HepG2 (cell line): ENCODE measurements at regions not wholly inside any gene's neighbourhood (a gene's known extent, or its start where the extent isn't known, plus 50 kb on each side); places are given as distances from the start of the nearest gene placed in this dataset.

Experiments
- BHLHE40 ChIP-seq: IDR thresholded peaks from 2 replicates; pipeline ENCODE4 v1.6.1; 2011; ENCODE audit warnings: low read length, improper control_type of control experiment
- CCAR2 ChIP-seq: fragments of 200-400 bp; formaldehyde crosslinking; optimal IDR thresholded peaks from 2 replicates; pipeline ENCODE3; 2018; ENCODE audit warnings: low read depth, mild to moderate bottlenecking, low read length, moderate library complexity
- EHMT2 ChIP-seq: fragments of 200-600 bp; sonication (generic); IDR thresholded peaks from 2 replicates; pipeline ENCODE4 v1.7.0; 2017; ENCODE audit warnings: antibody characterized with exemption, low read depth, low read length, borderline replicate concordance
- PHF5A ChIP-seq: IDR thresholded peaks from one replicate; pipeline ENCODE4 v1.6.1; 2018; ENCODE audit warnings: low read depth, missing genetic modification reagents; ENCODE audit not compliant: unreplicated experiment
- THYN1 ChIP-seq: sonication (generic); formaldehyde crosslinking; IDR thresholded peaks from 2 replicates; pipeline ENCODE4 v1.8.1; 2023; ENCODE audit warnings: low read depth, mild to moderate bottlenecking, moderate library complexity, missing genetic modification reagents, borderline replicate concordance
- ZNF331 ChIP-seq: sonication (generic); formaldehyde crosslinking; IDR thresholded peaks from 2 replicates; pipeline ENCODE4 v1.4.0; 2020; ENCODE audit warnings: missing genetic modification reagents
- TF ChIP-seq, protein P1 (sequence below): IDR thresholded peaks from 2 replicates; pipeline ENCODE4 v1.6.1; 2012; ENCODE audit warnings: low read length, improper control_type of control experiment
- TF ChIP-seq, protein P2 (sequence below), 2 experiments: sonication (generic) in 1 of 2; formaldehyde crosslinking in 1 of 2; IDR thresholded peaks; 2 replicates each; pipeline versions ENCODE4 v1.4.0 to v1.6.1; 2016 to 2020; ENCODE audit warnings: borderline replicate concordance in 1 of 2, low read depth in 1 of 2, mild to moderate bottlenecking in 1 of 2, missing genetic modification reagents in 1 of 2

DNA sequence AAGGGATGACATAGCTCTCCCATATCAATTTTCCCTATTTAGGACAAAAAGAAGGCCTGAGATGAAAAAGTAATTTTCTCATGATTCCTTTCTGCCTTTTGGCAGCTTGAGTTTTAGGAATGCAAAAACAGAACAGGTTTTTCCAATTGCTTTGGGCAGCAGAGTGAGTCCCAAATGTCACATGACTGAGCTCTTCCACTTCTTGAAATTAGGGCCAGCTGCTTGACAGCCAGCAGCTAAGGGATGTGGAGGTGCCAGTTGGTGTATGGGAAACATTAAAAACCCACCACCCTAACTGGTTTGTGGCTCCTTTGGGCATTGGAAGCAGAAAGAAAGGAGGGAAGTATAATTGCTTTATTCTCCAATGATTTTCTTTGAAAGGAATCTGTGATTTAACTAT lies 133.8 kb upstream of the FAM20A start (continued):
- TF ChIP-seq CCAR2 (no peak), ZNF331 (no peak), THYN1 (CRISPR knock-in tag) (no peak), EHMT2 (no peak), PHF5A (no peak), BHLHE40 (no peak)
- TF ChIP-seq, protein P1, sequence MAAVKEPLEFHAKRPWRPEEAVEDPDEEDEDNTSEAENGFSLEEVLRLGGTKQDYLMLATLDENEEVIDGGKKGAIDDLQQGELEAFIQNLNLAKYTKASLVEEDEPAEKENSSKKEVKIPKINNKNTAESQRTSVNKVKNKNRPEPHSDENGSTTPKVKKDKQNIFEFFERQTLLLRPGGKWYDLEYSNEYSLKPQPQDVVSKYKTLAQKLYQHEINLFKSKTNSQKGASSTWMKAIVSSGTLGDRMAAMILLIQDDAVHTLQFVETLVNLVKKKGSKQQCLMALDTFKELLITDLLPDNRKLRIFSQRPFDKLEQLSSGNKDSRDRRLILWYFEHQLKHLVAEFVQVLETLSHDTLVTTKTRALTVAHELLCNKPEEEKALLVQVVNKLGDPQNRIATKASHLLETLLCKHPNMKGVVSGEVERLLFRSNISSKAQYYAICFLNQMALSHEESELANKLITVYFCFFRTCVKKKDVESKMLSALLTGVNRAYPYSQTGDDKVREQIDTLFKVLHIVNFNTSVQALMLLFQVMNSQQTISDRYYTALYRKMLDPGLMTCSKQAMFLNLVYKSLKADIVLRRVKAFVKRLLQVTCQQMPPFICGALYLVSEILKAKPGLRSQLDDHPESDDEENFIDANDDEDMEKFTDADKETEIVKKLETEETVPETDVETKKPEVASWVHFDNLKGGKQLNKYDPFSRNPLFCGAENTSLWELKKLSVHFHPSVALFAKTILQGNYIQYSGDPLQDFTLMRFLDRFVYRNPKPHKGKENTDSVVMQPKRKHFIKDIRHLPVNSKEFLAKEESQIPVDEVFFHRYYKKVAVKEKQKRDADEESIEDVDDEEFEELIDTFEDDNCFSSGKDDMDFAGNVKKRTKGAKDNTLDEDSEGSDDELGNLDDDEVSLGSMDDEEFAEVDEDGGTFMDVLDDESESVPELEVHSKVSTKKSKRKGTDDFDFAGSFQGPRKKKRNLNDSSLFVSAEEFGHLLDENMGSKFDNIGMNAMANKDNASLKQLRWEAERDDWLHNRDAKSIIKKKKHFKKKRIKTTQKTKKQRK = no peak
- TF ChIP-seq, protein P2, sequence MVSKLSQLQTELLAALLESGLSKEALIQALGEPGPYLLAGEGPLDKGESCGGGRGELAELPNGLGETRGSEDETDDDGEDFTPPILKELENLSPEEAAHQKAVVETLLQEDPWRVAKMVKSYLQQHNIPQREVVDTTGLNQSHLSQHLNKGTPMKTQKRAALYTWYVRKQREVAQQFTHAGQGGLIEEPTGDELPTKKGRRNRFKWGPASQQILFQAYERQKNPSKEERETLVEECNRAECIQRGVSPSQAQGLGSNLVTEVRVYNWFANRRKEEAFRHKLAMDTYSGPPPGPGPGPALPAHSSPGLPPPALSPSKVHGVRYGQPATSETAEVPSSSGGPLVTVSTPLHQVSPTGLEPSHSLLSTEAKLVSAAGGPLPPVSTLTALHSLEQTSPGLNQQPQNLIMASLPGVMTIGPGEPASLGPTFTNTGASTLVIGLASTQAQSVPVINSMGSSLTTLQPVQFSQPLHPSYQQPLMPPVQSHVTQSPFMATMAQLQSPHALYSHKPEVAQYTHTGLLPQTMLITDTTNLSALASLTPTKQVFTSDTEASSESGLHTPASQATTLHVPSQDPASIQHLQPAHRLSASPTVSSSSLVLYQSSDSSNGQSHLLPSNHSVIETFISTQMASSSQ (IDR thresholded peaks at IDR 0.05; ENCODE audit: low read depth) = no peak
- TF ChIP-seq, protein P2 (CRISPR knock-in tag; IDR thresholded peaks at IDR 0.05; ENCODE audit: borderline replicate concordance) = no peak
